ENCODE measurements at regions not wholly inside any gene's neighbourhood (a gene's known extent, or its start where the extent isn't known, plus 50 kb on each side); places are given as distances from the start of the nearest gene placed in this dataset.

- TF ChIP-seq FOSL1 (tag; conservative IDR thresholded peaks at IDR 0.05) (no peak), ZNF24 (IDR thresholded peaks at IDR 0.05) (no peak), SMARCC2 (IDR thresholded peaks at IDR 0.05; ENCODE audit: low read depth) (no peak), SMC3 (conservative IDR thresholded peaks at IDR 0.05; ENCODE audit: insufficient read depth, low read depth, low read length) (no peak)
- TF ChIP-seq, protein P1, sequence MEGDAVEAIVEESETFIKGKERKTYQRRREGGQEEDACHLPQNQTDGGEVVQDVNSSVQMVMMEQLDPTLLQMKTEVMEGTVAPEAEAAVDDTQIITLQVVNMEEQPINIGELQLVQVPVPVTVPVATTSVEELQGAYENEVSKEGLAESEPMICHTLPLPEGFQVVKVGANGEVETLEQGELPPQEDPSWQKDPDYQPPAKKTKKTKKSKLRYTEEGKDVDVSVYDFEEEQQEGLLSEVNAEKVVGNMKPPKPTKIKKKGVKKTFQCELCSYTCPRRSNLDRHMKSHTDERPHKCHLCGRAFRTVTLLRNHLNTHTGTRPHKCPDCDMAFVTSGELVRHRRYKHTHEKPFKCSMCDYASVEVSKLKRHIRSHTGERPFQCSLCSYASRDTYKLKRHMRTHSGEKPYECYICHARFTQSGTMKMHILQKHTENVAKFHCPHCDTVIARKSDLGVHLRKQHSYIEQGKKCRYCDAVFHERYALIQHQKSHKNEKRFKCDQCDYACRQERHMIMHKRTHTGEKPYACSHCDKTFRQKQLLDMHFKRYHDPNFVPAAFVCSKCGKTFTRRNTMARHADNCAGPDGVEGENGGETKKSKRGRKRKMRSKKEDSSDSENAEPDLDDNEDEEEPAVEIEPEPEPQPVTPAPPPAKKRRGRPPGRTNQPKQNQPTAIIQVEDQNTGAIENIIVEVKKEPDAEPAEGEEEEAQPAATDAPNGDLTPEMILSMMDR (IDR thresholded peaks at IDR 0.05 in 2 of 3, conservative IDR thresholded peaks at IDR 0.05 in 1 of 3; ENCODE audit: insufficient read depth in 2 of 3, low read depth in 1 of 3, low read length in 3 of 3): no peak
Observed at GRCh38 chr4:128604204-128604603, 205.3 kb upstream of the JADE1 start.
